ENCODE measurements at regions not wholly inside any gene's neighbourhood (a gene's known extent, or its start where the extent isn't known, plus 50 kb on each side); places are given as distances from the start of the nearest gene placed in this dataset.

DNA sequence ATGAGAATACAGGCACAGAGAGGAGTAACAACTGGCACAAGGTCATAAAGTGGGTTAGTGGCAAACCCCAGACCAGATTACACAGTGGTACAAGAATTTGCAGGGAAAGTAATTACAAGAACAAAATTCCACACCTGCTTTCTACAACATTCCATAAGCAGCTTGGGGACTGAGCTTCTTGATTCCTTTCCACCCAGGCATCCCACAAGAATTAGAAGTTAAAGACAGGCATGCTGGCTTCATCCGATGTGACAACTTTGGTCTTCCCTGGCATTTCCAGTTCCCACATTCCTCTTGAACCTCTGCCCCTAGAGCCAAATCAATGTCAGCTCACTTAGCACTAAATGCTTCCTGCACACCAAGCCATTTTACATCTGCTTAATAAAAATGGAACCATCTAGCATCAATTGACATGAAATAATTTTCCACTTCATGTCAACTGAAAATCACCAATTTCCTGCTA is 435.8 kb upstream of the PAPPA start:
- no peaks in the 10 kb centered on the region for H3K36me3 ChIP-seq (ENCODE audit: control insufficient read depth in 2 of 2, extremely low read depth in 1 of 2, insufficient read depth in 2 of 2, low read length in 2 of 2)
- no peak for TF ChIP-seq EZH2 (IDR thresholded peaks at IDR 0.05; ENCODE audit: low read length)
- FAIRE-seq, result peak; percentile 77
- dilution Hi-C loops (cut with MboI; ENCODE audit: extremely low pct_ligation_motif_present, low sequenced_read_pairs), result no loop called here
- no peaks in the 10 kb centered on the region for H3K9me3 ChIP-seq (ENCODE audit: control insufficient read depth, low read depth, low read length)
- no peak overlapping the region for H3K9ac ChIP-seq (ENCODE audit: control insufficient read depth, extremely low read depth, insufficient read depth, low read length)
- H3K4me2 ChIP-seq (ENCODE audit: control insufficient read depth, extremely low read depth, insufficient read depth, low read depth, low read length), result no peak overlapping the region
- no peaks in the 10 kb centered on the region for H3K27me3 ChIP-seq (ENCODE audit: control insufficient read depth, extremely low read depth, insufficient read depth, low read length)
- H3K4me1 ChIP-seq (ENCODE audit: control insufficient read depth, extremely low read depth, insufficient read depth, low read length), result peaks cover under 1% of the 10 kb centered on the region
- H3K27ac ChIP-seq (ENCODE audit: control insufficient read depth, insufficient read depth, low read length), result no peak overlapping the region
- no peaks in the 10 kb centered on the region for H3K9me1 ChIP-seq (ENCODE audit: control insufficient read depth, extremely low read depth, insufficient read depth, low read length)
- H3K4me3 ChIP-seq (ENCODE audit: control insufficient read depth in 2 of 3, extremely low read depth in 1 of 3, insufficient read depth in 2 of 3, low read depth in 1 of 3, low read length in 3 of 3), result no peak overlapping the region
- no peak overlapping the region for H2AFZ ChIP-seq (ENCODE audit: control insufficient read depth, low read length)
- no peaks in the 10 kb centered on the region for H4K20me1 ChIP-seq (ENCODE audit: control insufficient read depth, extremely low read depth, insufficient read depth, low read length)
- no peak for DNase-seq (ENCODE audit: low read depth, low spot score)
- H3K79me2 ChIP-seq (ENCODE audit: control insufficient read depth, insufficient read depth, low read length), result no peaks in the 10 kb centered on the region

DNA sequence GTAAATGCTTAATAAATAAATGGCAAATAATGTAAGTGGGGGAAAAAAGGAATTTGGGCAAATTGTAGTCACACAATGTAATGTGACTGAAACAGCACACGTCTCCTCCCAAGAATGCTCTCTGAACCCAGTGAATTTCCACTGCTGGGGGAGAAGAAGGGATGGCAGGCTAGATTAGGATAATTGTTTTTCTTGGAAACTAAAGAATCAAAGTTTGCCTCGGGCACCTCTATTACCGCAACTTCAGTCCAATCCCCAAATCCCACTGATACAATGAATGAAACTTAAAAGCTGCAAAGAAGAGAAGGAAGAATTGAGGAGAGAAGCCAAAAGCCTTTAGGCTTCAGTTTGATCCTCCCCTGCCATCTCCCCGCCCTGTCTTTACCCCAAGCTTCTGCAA is 423.2 kb upstream of the PAPPA start:
- Histone ChIP-seq H3K4me1 (ENCODE audit: control insufficient read depth, extremely low read depth, insufficient read depth, low read length) (peaks cover 2% of the 10 kb centered on the region), H3K27ac (ENCODE audit: control insufficient read depth, insufficient read depth, low read length) (no peak overlapping the region), H2AFZ (ENCODE audit: control insufficient read depth, low read length) (peak overlapping the region; percentile 42), H4K20me1 (ENCODE audit: control insufficient read depth, extremely low read depth, insufficient read depth, low read length) (no peaks in the 10 kb centered on the region), H3K79me2 (ENCODE audit: control insufficient read depth, insufficient read depth, low read length) (no peaks in the 10 kb centered on the region), H3K9me1 (ENCODE audit: control insufficient read depth, extremely low read depth, insufficient read depth, low read length) (no peaks in the 10 kb centered on the region), H3K36me3 (ENCODE audit: control insufficient read depth in 2 of 2, extremely low read depth in 1 of 2, insufficient read depth in 2 of 2, low read length in 2 of 2) (no peaks in the 10 kb centered on the region), H3K4me2 (ENCODE audit: control insufficient read depth, extremely low read depth, insufficient read depth, low read depth, low read length) (no peak overlapping the region), H3K27me3 (ENCODE audit: control insufficient read depth, extremely low read depth, insufficient read depth, low read length) (no peaks in the 10 kb centered on the region), H3K9me3 (ENCODE audit: control insufficient read depth, low read depth, low read length) (no peaks in the 10 kb centered on the region), H3K9ac (ENCODE audit: control insufficient read depth, extremely low read depth, insufficient read depth, low read length) (no peak overlapping the region), H3K4me3 (ENCODE audit: control insufficient read depth in 2 of 3, extremely low read depth in 1 of 3, insufficient read depth in 2 of 3, low read depth in 1 of 3, low read length in 3 of 3) (no peak overlapping the region)
- FAIRE-seq (no peak), DNase-seq (ENCODE audit: low read depth, low spot score) (no peak)
- no peak for TF ChIP-seq EZH2 (IDR thresholded peaks at IDR 0.05; ENCODE audit: low read length)
- TF ChIP-seq, protein P1, sequence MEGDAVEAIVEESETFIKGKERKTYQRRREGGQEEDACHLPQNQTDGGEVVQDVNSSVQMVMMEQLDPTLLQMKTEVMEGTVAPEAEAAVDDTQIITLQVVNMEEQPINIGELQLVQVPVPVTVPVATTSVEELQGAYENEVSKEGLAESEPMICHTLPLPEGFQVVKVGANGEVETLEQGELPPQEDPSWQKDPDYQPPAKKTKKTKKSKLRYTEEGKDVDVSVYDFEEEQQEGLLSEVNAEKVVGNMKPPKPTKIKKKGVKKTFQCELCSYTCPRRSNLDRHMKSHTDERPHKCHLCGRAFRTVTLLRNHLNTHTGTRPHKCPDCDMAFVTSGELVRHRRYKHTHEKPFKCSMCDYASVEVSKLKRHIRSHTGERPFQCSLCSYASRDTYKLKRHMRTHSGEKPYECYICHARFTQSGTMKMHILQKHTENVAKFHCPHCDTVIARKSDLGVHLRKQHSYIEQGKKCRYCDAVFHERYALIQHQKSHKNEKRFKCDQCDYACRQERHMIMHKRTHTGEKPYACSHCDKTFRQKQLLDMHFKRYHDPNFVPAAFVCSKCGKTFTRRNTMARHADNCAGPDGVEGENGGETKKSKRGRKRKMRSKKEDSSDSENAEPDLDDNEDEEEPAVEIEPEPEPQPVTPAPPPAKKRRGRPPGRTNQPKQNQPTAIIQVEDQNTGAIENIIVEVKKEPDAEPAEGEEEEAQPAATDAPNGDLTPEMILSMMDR (optimal IDR thresholded peaks at IDR 0.05 in 1 of 3, IDR thresholded peaks at IDR 0.05 in 1 of 3, conservative IDR thresholded peaks at IDR 0.05 in 1 of 3; ENCODE audit: extremely low read depth in 1 of 3, insufficient read depth in 2 of 3, low read length in 3 of 3), result no peak
- dilution Hi-C loops (cut with MboI; ENCODE audit: extremely low pct_ligation_motif_present, low sequenced_read_pairs), result no loop called here

DNA sequence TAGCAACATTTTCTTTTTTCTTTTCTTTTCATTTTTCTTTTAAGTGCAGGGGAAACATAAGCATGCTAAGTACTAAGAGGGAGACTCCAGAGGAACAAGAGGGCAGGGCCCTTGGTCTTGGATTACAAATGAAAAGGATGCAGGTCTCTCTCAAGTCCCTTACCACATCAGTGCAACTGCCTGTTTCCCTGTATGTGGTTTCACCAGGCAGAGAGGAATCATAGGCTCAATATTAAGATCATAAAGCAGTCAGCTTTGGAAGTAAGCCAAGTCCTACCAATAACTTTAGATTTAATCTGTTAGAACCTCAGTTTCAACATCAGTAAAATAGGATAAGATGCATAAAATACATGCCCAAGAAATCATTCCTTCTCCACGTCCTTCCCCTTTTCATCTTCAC is 422.7 kb upstream of the PAPPA start:
- Histone ChIP-seq H3K4me3 (ENCODE audit: control insufficient read depth in 2 of 3, extremely low read depth in 1 of 3, insufficient read depth in 2 of 3, low read depth in 1 of 3, low read length in 3 of 3) (no peak overlapping the region), H3K4me1 (ENCODE audit: control insufficient read depth, extremely low read depth, insufficient read depth, low read length) (peaks cover 2% of the 10 kb centered on the region), H3K9me3 (ENCODE audit: control insufficient read depth, low read depth, low read length) (no peaks in the 10 kb centered on the region), H3K27me3 (ENCODE audit: control insufficient read depth, extremely low read depth, insufficient read depth, low read length) (no peaks in the 10 kb centered on the region), H3K79me2 (ENCODE audit: control insufficient read depth, insufficient read depth, low read length) (no peaks in the 10 kb centered on the region), H3K4me2 (ENCODE audit: control insufficient read depth, extremely low read depth, insufficient read depth, low read depth, low read length) (no peak overlapping the region), H3K9me1 (ENCODE audit: control insufficient read depth, extremely low read depth, insufficient read depth, low read length) (no peaks in the 10 kb centered on the region), H3K36me3 (ENCODE audit: control insufficient read depth in 2 of 2, extremely low read depth in 1 of 2, insufficient read depth in 2 of 2, low read length in 2 of 2) (no peaks in the 10 kb centered on the region), H2AFZ (ENCODE audit: control insufficient read depth, low read length) (no peak overlapping the region), H3K27ac (ENCODE audit: control insufficient read depth, insufficient read depth, low read length) (no peak overlapping the region), H3K9ac (ENCODE audit: control insufficient read depth, extremely low read depth, insufficient read depth, low read length) (no peak overlapping the region), H4K20me1 (ENCODE audit: control insufficient read depth, extremely low read depth, insufficient read depth, low read length) (no peaks in the 10 kb centered on the region)
- dilution Hi-C loops (cut with MboI; ENCODE audit: extremely low pct_ligation_motif_present, low sequenced_read_pairs), result no loop called here
- FAIRE-seq (no peak), DNase-seq (ENCODE audit: low read depth, low spot score) (no peak)
- TF ChIP-seq EZH2 (IDR thresholded peaks at IDR 0.05; ENCODE audit: low read length), result no peak
- TF ChIP-seq, protein P1 (optimal IDR thresholded peaks at IDR 0.05 in 1 of 3, IDR thresholded peaks at IDR 0.05 in 1 of 3, conservative IDR thresholded peaks at IDR 0.05 in 1 of 3; ENCODE audit: extremely low read depth in 1 of 3, insufficient read depth in 2 of 3, low read length in 3 of 3), result no peak
